IPS DF 19.7 (cell line): ENCODE measurements at regions not wholly inside any gene's neighbourhood (a gene's known extent, or its start where the extent isn't known, plus 50 kb on each side); places are given as distances from the start of the nearest gene placed in this dataset.
A peak's percentile ranks its signal among the peaks of the same experiment; 100 is the strongest.
"Not testable (repeated sequence)": the region's sequence is repeated elsewhere in the genome, so short reads cannot be mapped to it uniquely, and the experiment has no call there.

Experiments
- DNase-seq: peaks from one replicate; pipeline ENCODE4 v3.0.0-alpha.2; 2013; ENCODE audit warnings: low read depth, low spot score

- DNase-seq: no peak
These were observed 109.1 kb upstream of the TRPC7 start for GRCh38 chr5:136474466-136474865.

GRCh38 chr5:136467632-136468031, 102.3 kb upstream of the TRPC7 start:
- no peak for DNase-seq

GRCh38 chr5:136466041-136466415, 100.7 kb upstream of the TRPC7 start:
- no peak for DNase-seq

- no peak for DNase-seq
These were observed 93.1 kb upstream of the TRPC7 start for GRCh38 chr5:136458481-136458880.

- DNase-seq: no peak
These were observed 92.2 kb upstream of the TRPC7 start for GRCh38 chr5:136457390-136458013.

GRCh38 chr5:136455409-136455808, 90.1 kb upstream of the TRPC7 start:
- DNase-seq: no peak

GRCh38 chr5:136453986-136454758, 88.8 kb upstream of the TRPC7 start:
- DNase-seq: no peak

GRCh38 chr5:136453199-136453598, 87.9 kb upstream of the TRPC7 start:
- no peak for DNase-seq

GRCh38 chr5:136447576-136447975, 82.2 kb upstream of the TRPC7 start:
- DNase-seq: not testable (repeated sequence)

- DNase-seq: no peak
These were observed 81.2 kb upstream of the TRPC7 start for GRCh38 chr5:136446565-136446964.

GRCh38 chr5:136444099-136444498, 78.8 kb upstream of the TRPC7 start:
- DNase-seq: not testable (repeated sequence)

- no peak for DNase-seq
These were observed 74.0 kb upstream of the TRPC7 start for GRCh38 chr5:136439367-136439766.

- DNase-seq: no peak
These were observed 70.7 kb upstream of the TRPC7 start for GRCh38 chr5:136435946-136436543.

GRCh38 chr5:136434795-136435194, 69.5 kb upstream of the TRPC7 start:
- no peak for DNase-seq

GRCh38 chr5:136432705-136433104, 67.4 kb upstream of the TRPC7 start:
- no peak for DNase-seq

GRCh38 chr5:136430081-136430480, 64.7 kb upstream of the TRPC7 start:
- DNase-seq: no peak

GRCh38 chr5:136427426-136427825, 62.1 kb upstream of the TRPC7 start:
- DNase-seq: no peak

GRCh38 chr5:136425921-136426320, 60.6 kb upstream of the TRPC7 start:
- DNase-seq: no peak

GRCh38 chr5:136424835-136425584, 59.7 kb upstream of the TRPC7 start:
- peak; percentile 50 for DNase-seq

- no peak for DNase-seq
These were observed 58.7 kb upstream of the TRPC7 start for GRCh38 chr5:136423944-136424606.

GRCh38 chr5:136420168-136420898, 55.0 kb upstream of the TRPC7 start:
- DNase-seq: no peak
